ENCODE measurements at regions not wholly inside any gene's neighbourhood (a gene's known extent, or its start where the extent isn't known, plus 50 kb on each side); places are given as distances from the start of the nearest gene placed in this dataset.
"Not testable (repeated sequence)": the region's sequence is repeated elsewhere in the genome, so short reads cannot be mapped to it uniquely, and the experiment has no call there.

DNA sequence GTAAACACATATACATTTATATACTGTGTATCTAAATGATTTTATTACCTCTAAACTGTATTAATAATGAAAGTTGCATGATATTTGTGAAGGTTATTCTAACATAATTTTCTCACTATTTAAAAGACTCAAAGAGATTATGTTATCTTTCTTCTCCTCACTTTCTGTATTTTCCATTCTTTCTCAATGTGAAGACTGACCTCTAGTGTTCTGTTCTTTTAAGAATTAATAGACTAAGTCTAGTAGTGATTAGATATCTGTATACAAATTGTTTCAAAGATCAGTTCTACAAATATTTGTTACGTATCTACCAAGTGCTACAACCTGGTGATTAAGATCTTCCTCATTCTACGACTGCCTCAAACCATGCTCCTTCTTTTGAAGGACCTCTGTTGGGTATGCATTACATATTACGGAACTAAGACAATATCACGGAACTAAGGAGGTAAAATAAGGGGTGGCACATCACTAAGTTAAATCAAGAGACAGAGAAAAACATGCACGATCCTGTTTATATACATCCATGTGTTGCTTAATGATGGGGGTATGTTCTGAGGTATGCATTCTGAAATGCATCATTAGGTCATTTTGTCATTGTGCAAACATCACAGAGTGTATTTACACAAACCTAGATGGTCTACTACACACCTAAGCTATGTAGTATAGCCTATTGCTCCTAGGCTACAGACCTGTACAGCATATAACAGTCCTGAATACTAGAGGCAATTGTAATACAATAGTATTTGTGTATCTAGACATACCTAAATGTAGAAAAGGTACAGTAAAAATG, 161.5 kb upstream of the KBTBD8 start:
- TF ChIP-seq, protein P1, sequence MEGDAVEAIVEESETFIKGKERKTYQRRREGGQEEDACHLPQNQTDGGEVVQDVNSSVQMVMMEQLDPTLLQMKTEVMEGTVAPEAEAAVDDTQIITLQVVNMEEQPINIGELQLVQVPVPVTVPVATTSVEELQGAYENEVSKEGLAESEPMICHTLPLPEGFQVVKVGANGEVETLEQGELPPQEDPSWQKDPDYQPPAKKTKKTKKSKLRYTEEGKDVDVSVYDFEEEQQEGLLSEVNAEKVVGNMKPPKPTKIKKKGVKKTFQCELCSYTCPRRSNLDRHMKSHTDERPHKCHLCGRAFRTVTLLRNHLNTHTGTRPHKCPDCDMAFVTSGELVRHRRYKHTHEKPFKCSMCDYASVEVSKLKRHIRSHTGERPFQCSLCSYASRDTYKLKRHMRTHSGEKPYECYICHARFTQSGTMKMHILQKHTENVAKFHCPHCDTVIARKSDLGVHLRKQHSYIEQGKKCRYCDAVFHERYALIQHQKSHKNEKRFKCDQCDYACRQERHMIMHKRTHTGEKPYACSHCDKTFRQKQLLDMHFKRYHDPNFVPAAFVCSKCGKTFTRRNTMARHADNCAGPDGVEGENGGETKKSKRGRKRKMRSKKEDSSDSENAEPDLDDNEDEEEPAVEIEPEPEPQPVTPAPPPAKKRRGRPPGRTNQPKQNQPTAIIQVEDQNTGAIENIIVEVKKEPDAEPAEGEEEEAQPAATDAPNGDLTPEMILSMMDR (IDR thresholded peaks at IDR 0.05; ENCODE audit: insufficient read depth, low read length, poor library complexity, severe bottlenecking): no peak
- DNase-seq (ENCODE audit: extremely low read depth, insufficient read length): no peak
- H3K36me3 ChIP-seq (ENCODE audit: control insufficient read depth, insufficient read depth, low read length): no peaks in the 10 kb centered on the region
- H3K27me3 ChIP-seq (replicated peaks; ENCODE audit: control insufficient read depth, insufficient read depth, low read length): no peaks in the 10 kb centered on the region
- no peak overlapping the region for H3K4me3 ChIP-seq (replicated peaks; ENCODE audit: low read depth, low read length)

DNA sequence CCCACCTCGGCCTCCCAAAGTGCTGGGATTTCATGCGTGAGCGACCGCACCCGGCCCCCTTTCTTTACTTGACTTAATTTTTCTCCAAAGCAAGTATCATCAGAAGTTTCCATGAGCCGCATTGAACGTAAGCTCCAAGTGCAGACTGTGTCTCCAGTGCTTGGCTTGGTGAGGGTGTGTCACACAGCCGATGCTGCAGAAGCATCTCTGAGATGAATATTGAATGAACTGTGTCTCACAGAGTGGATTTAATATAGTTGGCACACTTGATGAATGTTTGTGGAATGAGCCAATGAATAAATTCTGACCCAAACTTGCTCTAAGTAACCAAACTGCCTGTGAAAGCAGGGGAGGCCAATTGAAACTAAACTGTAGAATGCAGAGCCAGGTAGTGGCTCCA, 159.4 kb upstream of the KBTBD8 start:
- Histone ChIP-seq H3K36me3 (ENCODE audit: control insufficient read depth, insufficient read depth, low read length) (no peaks in the 10 kb centered on the region), H3K4me3 (replicated peaks; ENCODE audit: low read depth, low read length) (no peak overlapping the region), H3K27me3 (replicated peaks; ENCODE audit: control insufficient read depth, insufficient read depth, low read length) (no peaks in the 10 kb centered on the region)
- TF ChIP-seq, protein P1 (IDR thresholded peaks at IDR 0.05; ENCODE audit: insufficient read depth, low read length, poor library complexity, severe bottlenecking): no peak
- DNase-seq (ENCODE audit: extremely low read depth, insufficient read length): no peak

DNA sequence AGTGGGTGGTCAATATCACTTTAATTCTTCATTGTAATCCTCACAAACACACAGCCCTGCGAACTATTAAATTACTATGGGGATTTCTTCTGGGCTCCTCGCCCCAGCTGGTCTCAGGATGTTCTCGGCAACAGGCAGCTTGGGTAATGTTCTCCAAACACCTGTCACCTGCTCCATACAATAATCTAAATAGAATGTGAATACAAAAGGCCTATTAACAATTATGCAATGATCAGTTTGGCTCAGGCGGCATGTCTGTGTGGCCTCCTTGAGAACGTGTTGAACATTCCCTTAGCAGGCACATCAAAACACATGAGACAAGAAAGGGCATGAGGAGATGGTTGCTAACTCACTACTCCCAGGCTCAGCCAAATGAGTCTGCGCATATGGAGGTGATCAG, 158.6 kb upstream of the KBTBD8 start:
- Histone ChIP-seq H3K36me3 (ENCODE audit: control insufficient read depth, insufficient read depth, low read length) (no peaks in the 10 kb centered on the region), H3K27me3 (replicated peaks; ENCODE audit: control insufficient read depth, insufficient read depth, low read length) (no peaks in the 10 kb centered on the region), H3K4me3 (replicated peaks; ENCODE audit: low read depth, low read length) (no peak overlapping the region)
- DNase-seq (ENCODE audit: extremely low read depth, insufficient read length): no peak
- TF ChIP-seq, protein P1 (IDR thresholded peaks at IDR 0.05; ENCODE audit: insufficient read depth, low read length, poor library complexity, severe bottlenecking): no peak

DNA sequence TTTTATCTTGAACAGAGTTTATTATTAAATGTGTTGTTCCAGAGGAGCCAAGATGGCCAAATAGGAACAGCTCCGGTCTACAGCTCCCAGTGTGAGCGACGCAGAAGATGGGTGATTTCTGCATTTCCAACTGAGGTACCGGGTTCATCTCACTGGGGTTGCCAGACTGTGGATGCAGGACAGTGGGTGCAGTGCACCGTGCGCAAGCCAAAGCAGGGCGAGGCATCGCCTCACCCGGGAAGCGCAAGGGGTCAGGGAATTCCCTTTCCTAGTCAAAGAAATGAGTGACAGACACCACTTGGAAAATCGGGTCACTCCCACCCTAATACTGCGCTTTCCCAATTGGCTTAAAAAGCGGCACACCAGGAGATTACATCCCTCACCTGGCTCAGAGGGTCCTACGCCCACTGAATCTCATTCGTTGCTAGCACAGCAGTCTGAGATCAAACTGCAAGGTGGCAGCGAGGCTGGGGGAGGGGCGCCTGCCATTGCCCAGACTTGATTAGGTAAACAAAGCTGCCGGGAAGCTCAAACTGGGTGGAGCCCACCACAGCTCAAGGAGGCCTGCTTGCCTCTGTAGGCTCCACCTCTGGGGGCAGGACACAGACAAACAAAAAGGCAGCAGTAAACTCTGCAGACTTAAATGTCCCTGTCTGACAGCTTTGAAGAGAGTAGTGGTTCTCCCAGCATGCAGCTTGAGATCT, 155.2 kb upstream of the KBTBD8 start:
- H3K4me3 ChIP-seq (replicated peaks; ENCODE audit: low read depth, low read length); H3K27me3 ChIP-seq (replicated peaks; ENCODE audit: control insufficient read depth, insufficient read depth, low read length); H3K36me3 ChIP-seq (ENCODE audit: control insufficient read depth, insufficient read depth, low read length); DNase-seq (ENCODE audit: extremely low read depth, insufficient read length): not testable (repeated sequence)

DNA sequence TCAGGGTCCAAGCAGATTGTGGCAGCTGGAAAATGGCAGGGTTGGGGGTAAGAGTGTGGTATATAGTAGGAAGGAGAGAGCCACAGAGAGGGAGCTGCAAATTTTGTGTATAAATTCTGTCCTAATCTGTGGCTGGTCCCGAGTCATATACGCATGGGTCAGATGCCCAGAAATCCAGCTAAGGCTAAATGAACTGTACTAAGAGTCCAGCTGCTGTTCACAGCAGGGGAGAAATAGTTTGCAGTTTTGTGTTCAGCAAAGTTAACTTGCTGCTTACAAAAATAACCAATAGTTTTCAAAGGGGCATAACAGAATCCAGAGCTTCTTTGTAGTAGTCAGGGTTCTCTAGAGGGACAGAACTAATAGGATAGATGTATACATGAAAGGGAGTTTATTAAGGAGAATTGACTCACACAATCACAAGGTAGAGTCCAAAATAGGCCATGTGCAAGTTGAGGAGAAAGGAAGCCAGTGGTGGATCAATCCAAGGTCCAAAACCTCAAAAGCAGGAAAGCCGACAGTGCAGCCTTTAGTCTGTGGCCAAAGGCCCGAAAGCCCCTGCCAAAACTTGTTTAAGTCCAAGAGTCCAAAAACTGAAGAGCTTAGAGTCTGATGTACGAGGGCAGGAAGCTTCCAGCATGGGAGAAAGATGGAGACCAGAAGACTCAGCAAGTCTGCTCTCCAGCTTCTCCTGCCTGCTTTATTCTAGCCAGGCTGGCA, 146.1 kb upstream of the KBTBD8 start:
- TF ChIP-seq, protein P1 (IDR thresholded peaks at IDR 0.05; ENCODE audit: insufficient read depth, low read length, poor library complexity, severe bottlenecking): no peak
- no peak overlapping the region for H3K4me3 ChIP-seq (replicated peaks; ENCODE audit: low read depth, low read length)
- H3K27me3 ChIP-seq (replicated peaks; ENCODE audit: control insufficient read depth, insufficient read depth, low read length): no peaks in the 10 kb centered on the region
- no peak for DNase-seq (ENCODE audit: extremely low read depth, insufficient read length)
- H3K36me3 ChIP-seq (ENCODE audit: control insufficient read depth, insufficient read depth, low read length): no peaks in the 10 kb centered on the region

DNA sequence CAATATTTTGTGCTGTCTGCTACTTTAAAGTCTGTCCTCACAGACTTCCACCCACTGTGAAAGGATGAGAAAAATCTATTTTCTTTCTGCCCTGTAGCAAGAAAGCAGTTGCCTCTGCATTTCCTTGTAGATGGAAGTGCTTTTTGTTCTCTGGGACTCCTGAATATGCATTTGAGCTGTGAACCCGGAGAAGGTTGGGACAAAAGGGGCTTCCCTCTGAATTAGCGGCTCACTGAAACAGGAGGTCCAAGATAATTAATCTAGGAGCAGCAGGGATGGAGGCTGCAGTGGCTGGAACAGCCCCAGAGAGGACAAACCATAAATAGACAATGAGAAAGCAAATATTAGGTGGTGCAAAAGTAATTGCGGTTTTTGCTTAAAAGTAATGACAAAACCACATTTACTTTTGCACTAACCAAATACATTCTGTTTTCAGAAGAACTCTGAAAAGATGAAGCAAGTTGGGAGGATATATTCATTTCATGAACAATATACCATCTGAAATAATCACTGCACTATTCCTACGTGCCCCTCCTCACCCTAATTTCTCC, 143.4 kb upstream of the KBTBD8 start:
- TF ChIP-seq, protein P1 (IDR thresholded peaks at IDR 0.05; ENCODE audit: insufficient read depth, low read length, poor library complexity, severe bottlenecking): no peak
- Histone ChIP-seq H3K4me3 (replicated peaks; ENCODE audit: low read depth, low read length) (no peak overlapping the region), H3K27me3 (replicated peaks; ENCODE audit: control insufficient read depth, insufficient read depth, low read length) (no peaks in the 10 kb centered on the region), H3K36me3 (ENCODE audit: control insufficient read depth, insufficient read depth, low read length) (no peaks in the 10 kb centered on the region)
- DNase-seq (ENCODE audit: extremely low read depth, insufficient read length): no peak

Data from GM06990 (cell line).